Sigmoid colon (tissue), 3 donors: ENCODE measurements at regions not wholly inside any gene's neighbourhood (a gene's known extent, or its start where the extent isn't known, plus 50 kb on each side); places are given as distances from the start of the nearest gene placed in this dataset.

Source experiments
- POLR2A ChIP-seq, 2 donors: fragments of 450-650 bp; IDR thresholded peaks; one replicate each; pipeline ENCODE4 v1.6.1; 2016; ENCODE audit warnings: antibody characterized with exemption in 2 of 2, mild to moderate bottlenecking in 2 of 2, moderate library complexity in 2 of 2
- TF ChIP-seq, protein P1 (sequence below), 4 experiments: fragments of 450-650 bp in 3 of 4; fragments of 200-600 bp in 1 of 4; IDR thresholded peaks; one replicate each; pipeline ENCODE4 v1.5.1; 2016 to 2019; ENCODE audit warnings: antibody characterized with exemption in 4 of 4, mild to moderate bottlenecking in 3 of 4, moderate library complexity in 2 of 4

DNA sequence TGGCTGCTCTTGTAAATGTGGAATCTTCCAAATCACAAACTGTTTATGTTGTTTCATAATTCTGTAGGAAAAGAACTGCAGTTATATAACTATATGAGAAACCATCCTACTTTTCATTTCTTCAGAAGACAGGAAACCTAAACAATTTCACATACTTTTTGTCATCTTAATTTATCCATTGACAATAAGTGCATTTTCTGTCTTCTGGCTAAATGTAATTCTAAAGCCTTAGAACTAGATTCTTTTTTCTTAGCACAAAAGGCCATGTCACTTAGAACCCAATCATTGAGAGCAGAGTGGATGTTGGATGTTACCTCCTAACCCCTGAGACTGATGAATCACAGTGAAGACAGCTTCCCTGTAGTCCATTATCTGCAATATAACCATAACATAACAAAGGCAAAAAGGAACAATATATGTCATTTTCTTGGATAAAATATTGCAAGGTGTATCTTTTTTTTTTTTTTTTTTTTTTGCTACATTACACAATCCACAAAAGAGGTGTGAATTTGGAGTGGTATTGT is 410.2 kb upstream of the PRMT6 start:
- TF ChIP-seq, protein P1, sequence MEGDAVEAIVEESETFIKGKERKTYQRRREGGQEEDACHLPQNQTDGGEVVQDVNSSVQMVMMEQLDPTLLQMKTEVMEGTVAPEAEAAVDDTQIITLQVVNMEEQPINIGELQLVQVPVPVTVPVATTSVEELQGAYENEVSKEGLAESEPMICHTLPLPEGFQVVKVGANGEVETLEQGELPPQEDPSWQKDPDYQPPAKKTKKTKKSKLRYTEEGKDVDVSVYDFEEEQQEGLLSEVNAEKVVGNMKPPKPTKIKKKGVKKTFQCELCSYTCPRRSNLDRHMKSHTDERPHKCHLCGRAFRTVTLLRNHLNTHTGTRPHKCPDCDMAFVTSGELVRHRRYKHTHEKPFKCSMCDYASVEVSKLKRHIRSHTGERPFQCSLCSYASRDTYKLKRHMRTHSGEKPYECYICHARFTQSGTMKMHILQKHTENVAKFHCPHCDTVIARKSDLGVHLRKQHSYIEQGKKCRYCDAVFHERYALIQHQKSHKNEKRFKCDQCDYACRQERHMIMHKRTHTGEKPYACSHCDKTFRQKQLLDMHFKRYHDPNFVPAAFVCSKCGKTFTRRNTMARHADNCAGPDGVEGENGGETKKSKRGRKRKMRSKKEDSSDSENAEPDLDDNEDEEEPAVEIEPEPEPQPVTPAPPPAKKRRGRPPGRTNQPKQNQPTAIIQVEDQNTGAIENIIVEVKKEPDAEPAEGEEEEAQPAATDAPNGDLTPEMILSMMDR (IDR thresholded peaks at IDR 0.05) = no peak
- no peak for TF ChIP-seq POLR2A (IDR thresholded peaks at IDR 0.05)
